HepG2 (cell line): ENCODE measurements at regions not wholly inside any gene's neighbourhood (a gene's known extent, or its start where the extent isn't known, plus 50 kb on each side); places are given as distances from the start of the nearest gene placed in this dataset.

Source experiments
- CTCF ChIP-seq: sonication (generic); formaldehyde crosslinking; IDR thresholded peaks from 2 replicates; pipeline ENCODE4 v1.5.0; 2020; ENCODE audit warnings: mild to moderate bottlenecking, missing genetic modification reagents, moderate library complexity
- IKZF1 ChIP-seq: fragments of 450-650 bp; IDR thresholded peaks from 2 replicates; pipeline ENCODE4 v1.7.1; 2016
- ZNF629 ChIP-seq: sonication (generic); formaldehyde crosslinking; conservative IDR thresholded peaks from 2 replicates; pipeline ENCODE4 v1.5.0; 2020; ENCODE audit warnings: missing genetic modification reagents
- ZNF784 ChIP-seq: sonication (generic); formaldehyde crosslinking; IDR thresholded peaks from 2 replicates; pipeline ENCODE4 v1.5.1; 2020; ENCODE audit warnings: missing genetic modification reagents, mild to moderate bottlenecking, borderline replicate concordance

- no peak for TF ChIP-seq CTCF
- TF ChIP-seq IKZF1 = no peak
- no peak for TF ChIP-seq ZNF629 (CRISPR knock-in tag)
- no peak for TF ChIP-seq ZNF784 (CRISPR knock-in tag)
These were observed 588.3 kb downstream of the LMO4 start for GRCh38 chr1:87916965-87917364.
